Thyroid gland (tissue), 4 donors: ENCODE measurements at regions not wholly inside any gene's neighbourhood (a gene's known extent, or its start where the extent isn't known, plus 50 kb on each side); places are given as distances from the start of the nearest gene placed in this dataset.

Experiments
- CTCF ChIP-seq, 6 experiments: fragments of 200-600 bp in 3 of 6; fragments of 450-650 bp in 3 of 6; sonication (generic) in 3 of 6; IDR thresholded peaks; one replicate each; pipeline ENCODE4 v1.5.1; 2016 to 2019; ENCODE audit warnings: antibody characterized with exemption in 6 of 6, mild to moderate bottlenecking in 2 of 6, inconsistent platforms in 1 of 6, moderate library complexity in 1 of 6
- POLR2A ChIP-seq, 2 donors: fragments of 450-650 bp; IDR thresholded peaks; one replicate each; pipeline ENCODE4 v1.6.1; 2017; ENCODE audit warnings: antibody characterized with exemption in 2 of 2, mild to moderate bottlenecking in 2 of 2, moderate library complexity in 1 of 2

GRCh38 chr4:10944321-10944720 lies 259.8 kb upstream of the CLNK start:
- no peak for TF ChIP-seq CTCF (IDR thresholded peaks at IDR 0.05)
- no peak for TF ChIP-seq POLR2A (IDR thresholded peaks at IDR 0.05)
